LNCAP (cell line): ENCODE measurements at regions not wholly inside any gene's neighbourhood (a gene's known extent, or its start where the extent isn't known, plus 50 kb on each side); places are given as distances from the start of the nearest gene placed in this dataset.

Experiments used
- CTCF ChIP-seq: fragments of 450-650 bp; IDR thresholded peaks from 2 replicates; pipeline ENCODE4 v1.5.1; 2017; ENCODE audit warnings: mild to moderate bottlenecking

- no peak for TF ChIP-seq CTCF
Observed at GRCh38 chr7:3107889-3108570, 64.4 kb upstream of the CARD11 start.

- no peak for TF ChIP-seq CTCF
Observed at GRCh38 chr7:3109311-3109915, 65.7 kb upstream of the CARD11 start.

- TF ChIP-seq CTCF = no peak
Observed at GRCh38 chr7:3112479-3113134, 68.9 kb upstream of the CARD11 start.

- TF ChIP-seq CTCF = no peak
Observed at GRCh38 chr7:3114917-3115316, 71.2 kb upstream of the CARD11 start.

GRCh38 chr7:3117081-3117480 lies 73.4 kb upstream of the CARD11 start:
- TF ChIP-seq CTCF = no peak

- no peak for TF ChIP-seq CTCF
Observed at GRCh38 chr7:3117488-3118231, 74.0 kb upstream of the CARD11 start.

GRCh38 chr7:3119963-3120362 lies 76.3 kb upstream of the CARD11 start:
- TF ChIP-seq CTCF = no peak
